ENCODE measurements at regions not wholly inside any gene's neighbourhood (a gene's known extent, or its start where the extent isn't known, plus 50 kb on each side); places are given as distances from the start of the nearest gene placed in this dataset.
A peak's percentile ranks its signal among the peaks of the same experiment; 100 is the strongest.

GRCh38 chr3:10688126-10688525 is 127.9 kb upstream of the SLC6A11 start:
- Histone ChIP-seq H4K20me1 (ENCODE audit: insufficient read depth, low read length) (no peaks in the 10 kb centered on the region), H3K4me3 (ENCODE audit: low read depth, low read length, poor library complexity, severe bottlenecking) (no peak overlapping the region), H3K4me2 (ENCODE audit: low read length) (no peak overlapping the region), H3K9me3 (ENCODE audit: low read length) (no peaks in the 10 kb centered on the region), H3K9me2 (ENCODE audit: insufficient read depth, low read length) (no peaks in the 10 kb centered on the region), H3K4me1 (ENCODE audit: insufficient read depth, low read length, poor library complexity, severe bottlenecking) (no peaks in the 10 kb centered on the region), H3K27ac (ENCODE audit: low read depth, low read length, poor library complexity, severe bottlenecking) (no peak overlapping the region), H3K36me3 (ENCODE audit: insufficient read depth, low read length) (no peaks in the 10 kb centered on the region), H3K79me2 (ENCODE audit: insufficient read depth, low read depth, low read length) (no peaks in the 10 kb centered on the region), H2AFZ (ENCODE audit: low read length) (no peak overlapping the region)
- POLR2A ChIA-PET, result no interaction called here
- intact Hi-C loops (cut with micrococcal nuclease; ENCODE audit: unreplicated experiment), result no loop called here
- BruUV-seq (replicated peaks), result no TSS peak
- peak; percentile 11 for DNase-seq (ENCODE audit: low spot score)
- peak; percentile 49 for TF ChIP-seq CTCF (conservative IDR thresholded peaks at IDR 0.05; ENCODE audit: low read length)
- no peak for TF ChIP-seq EZH2phosphoT487 (IDR thresholded peaks at IDR 0.05; ENCODE audit: borderline replicate concordance, low read depth, low read length)
- CTCF ChIA-PET (ENCODE audit: unreplicated experiment), result no interaction called here

- Histone ChIP-seq H3K36me3 (ENCODE audit: insufficient read depth, low read length) (no peaks in the 10 kb centered on the region), H3K4me2 (ENCODE audit: low read length) (no peak overlapping the region), H3K9me2 (ENCODE audit: insufficient read depth, low read length) (no peaks in the 10 kb centered on the region), H3K9me3 (ENCODE audit: low read length) (no peaks in the 10 kb centered on the region), H3K4me3 (ENCODE audit: low read depth, low read length, poor library complexity, severe bottlenecking) (no peak overlapping the region), H3K79me2 (ENCODE audit: insufficient read depth, low read depth, low read length) (no peaks in the 10 kb centered on the region), H3K27ac (ENCODE audit: low read depth, low read length, poor library complexity, severe bottlenecking) (no peak overlapping the region), H2AFZ (ENCODE audit: low read length) (no peak overlapping the region), H4K20me1 (ENCODE audit: insufficient read depth, low read length) (no peaks in the 10 kb centered on the region), H3K4me1 (ENCODE audit: insufficient read depth, low read length, poor library complexity, severe bottlenecking) (no peaks in the 10 kb centered on the region)
- BruUV-seq (replicated peaks), result no TSS peak
- intact Hi-C loops (cut with micrococcal nuclease; ENCODE audit: unreplicated experiment), result no loop called here
- CTCF ChIA-PET (ENCODE audit: unreplicated experiment), result no interaction called here
- no peak for TF ChIP-seq CTCF (conservative IDR thresholded peaks at IDR 0.05; ENCODE audit: low read length)
- TF ChIP-seq EZH2phosphoT487 (IDR thresholded peaks at IDR 0.05; ENCODE audit: borderline replicate concordance, low read depth, low read length), result no peak
- POLR2A ChIA-PET, result no interaction called here
- DNase-seq (ENCODE audit: low spot score), result no peak
Observed at GRCh38 chr3:10688548-10689172, 127.4 kb upstream of the SLC6A11 start.

GRCh38 chr3:10692039-10692622 is 123.9 kb upstream of the SLC6A11 start:
- Histone ChIP-seq H3K4me3 (ENCODE audit: low read depth, low read length, poor library complexity, severe bottlenecking) (no peak overlapping the region), H4K20me1 (ENCODE audit: insufficient read depth, low read length) (no peaks in the 10 kb centered on the region), H3K79me2 (ENCODE audit: insufficient read depth, low read depth, low read length) (no peaks in the 10 kb centered on the region), H2AFZ (ENCODE audit: low read length) (no peak overlapping the region), H3K9me3 (ENCODE audit: low read length) (no peaks in the 10 kb centered on the region), H3K27ac (ENCODE audit: low read depth, low read length, poor library complexity, severe bottlenecking) (no peak overlapping the region), H3K4me1 (ENCODE audit: insufficient read depth, low read length, poor library complexity, severe bottlenecking) (no peaks in the 10 kb centered on the region), H3K36me3 (ENCODE audit: insufficient read depth, low read length) (no peaks in the 10 kb centered on the region), H3K4me2 (ENCODE audit: low read length) (no peak overlapping the region), H3K9me2 (ENCODE audit: insufficient read depth, low read length) (no peaks in the 10 kb centered on the region)
- TF ChIP-seq CTCF (conservative IDR thresholded peaks at IDR 0.05; ENCODE audit: low read length) (no peak), EZH2phosphoT487 (IDR thresholded peaks at IDR 0.05; ENCODE audit: borderline replicate concordance, low read depth, low read length) (no peak)
- no peak for DNase-seq (ENCODE audit: low spot score)
- CTCF ChIA-PET (ENCODE audit: unreplicated experiment), result no interaction called here
- POLR2A ChIA-PET, result no interaction called here
- BruUV-seq (replicated peaks), result no TSS peak
- intact Hi-C loops (cut with micrococcal nuclease; ENCODE audit: unreplicated experiment), result no loop called here

Data from OCI-LY7 (cell line).